GM19467 (cell line): ENCODE measurements at regions not wholly inside any gene's neighbourhood (a gene's known extent, or its start where the extent isn't known, plus 50 kb on each side); places are given as distances from the start of the nearest gene placed in this dataset.

ENCODE experiments used
- ATAC-seq: cut with Tn5 transposase; IDR thresholded peaks from one replicate; pipeline ENCODE4 v1.9.1; 2021; ENCODE audit warnings: mild to moderate bottlenecking, moderate library complexity; ENCODE audit not compliant: unreplicated experiment

GRCh38 chr5:53326424-53327153, 153.8 kb upstream of the FST start:
- ATAC-seq = no peak

GRCh38 chr5:53327811-53328334, 152.6 kb upstream of the FST start:
- no peak for ATAC-seq

GRCh38 chr5:53330491-53330890, 149.9 kb upstream of the FST start:
- ATAC-seq = no peak

GRCh38 chr5:53331463-53331862, 149.0 kb upstream of the FST start:
- ATAC-seq = no peak

GRCh38 chr5:53333160-53333559, 147.3 kb upstream of the FST start:
- no peak for ATAC-seq

- ATAC-seq = no peak
Measured at GRCh38 chr5:53334431-53334941, 145.9 kb upstream of the FST start.

GRCh38 chr5:53335115-53335514, 145.3 kb upstream of the FST start:
- ATAC-seq = no peak

GRCh38 chr5:53337827-53338226, 142.6 kb upstream of the FST start:
- no peak for ATAC-seq

- ATAC-seq = no peak
Measured at GRCh38 chr5:53338971-53339370, 141.5 kb upstream of the FST start.

GRCh38 chr5:53339962-53340540, 140.4 kb upstream of the FST start:
- ATAC-seq = no peak

- ATAC-seq = no peak
Measured at GRCh38 chr5:53340956-53341750, 139.3 kb upstream of the FST start.

GRCh38 chr5:53342236-53342635, 138.2 kb upstream of the FST start:
- ATAC-seq = no peak

GRCh38 chr5:53343187-53343586, 137.2 kb upstream of the FST start:
- no peak for ATAC-seq

- no peak for ATAC-seq
Measured at GRCh38 chr5:53350368-53350767, 130.1 kb upstream of the FST start.

GRCh38 chr5:53350991-53351770, 129.2 kb upstream of the FST start:
- no peak for ATAC-seq

- ATAC-seq = no peak
Measured at GRCh38 chr5:53355316-53355715, 125.1 kb upstream of the FST start.

- no peak for ATAC-seq
Measured at GRCh38 chr5:53355931-53356330, 124.5 kb upstream of the FST start.

- ATAC-seq = no peak
Measured at GRCh38 chr5:53357439-53357838, 123.0 kb upstream of the FST start.

- no peak for ATAC-seq
Measured at GRCh38 chr5:53358794-53359193, 121.6 kb upstream of the FST start.

- no peak for ATAC-seq
Measured at GRCh38 chr5:53359916-53360517, 120.4 kb upstream of the FST start.
